Osteocyte (in vitro differentiated cells): ENCODE measurements at regions not wholly inside any gene's neighbourhood (a gene's known extent, or its start where the extent isn't known, plus 50 kb on each side); places are given as distances from the start of the nearest gene placed in this dataset.

Experiments used
- DNase-seq: peaks from one replicate; pipeline ENCODE4 v3.0.0; 2021; ENCODE audit warnings: mixed read lengths; ENCODE audit not compliant: unreplicated experiment; ENCODE audit errors: extremely low spot score
- H3K27ac Mint-ChIP-seq: one replicate; pipeline ENCODE4 v1.8.0; 2021; ENCODE audit warnings: mild to moderate bottlenecking, mixed read lengths; ENCODE audit not compliant: unreplicated experiment
- H3K27me3 Mint-ChIP-seq: one replicate; pipeline ENCODE4 v1.8.0; 2021; ENCODE audit warnings: mixed read lengths; ENCODE audit not compliant: unreplicated experiment
- H3K36me3 Mint-ChIP-seq: one replicate; pipeline ENCODE4 v1.8.0; 2021; ENCODE audit warnings: mixed read lengths; ENCODE audit not compliant: unreplicated experiment
- H3K4me1 Mint-ChIP-seq: one replicate; pipeline ENCODE4 v1.8.0; 2021; ENCODE audit warnings: mixed read lengths; ENCODE audit not compliant: unreplicated experiment
- H3K4me3 Mint-ChIP-seq: one replicate; pipeline ENCODE4 v1.8.0; 2021; ENCODE audit warnings: mild to moderate bottlenecking, moderate library complexity, mixed read lengths; ENCODE audit not compliant: unreplicated experiment
- H3K9me3 Mint-ChIP-seq: one replicate; pipeline ENCODE4 v1.8.0; 2021; ENCODE audit warnings: mixed read lengths; ENCODE audit not compliant: unreplicated experiment
- CTCF ChIP-seq: fragments of 200-600 bp; sonication (generic); IDR thresholded peaks from 2 replicates; pipeline ENCODE4 v1.5.0; 2021; ENCODE audit warnings: antibody characterized with exemption, mild to moderate bottlenecking, moderate library complexity

GRCh38 chr6:77178821-77179220 is 284.5 kb downstream of the HTR1B start:
- Mint-ChIP-seq H3K27ac (peak overlapping the region; percentile 50), H3K9me3 (peaks cover 15% of the 10 kb centered on the region), H3K36me3 (peaks cover 1% of the 10 kb centered on the region), H3K27me3 (no peaks in the 10 kb centered on the region), H3K4me3 (no peak overlapping the region), H3K4me1 (peaks cover 33% of the 10 kb centered on the region)
- no peak for TF ChIP-seq CTCF
- no peak for DNase-seq

GRCh38 chr6:77177470-77177869 is 285.8 kb downstream of the HTR1B start:
- Mint-ChIP-seq H3K27me3 (no peaks in the 10 kb centered on the region), H3K4me3 (no peak overlapping the region), H3K4me1 (peaks cover 28% of the 10 kb centered on the region), H3K36me3 (peaks cover 5% of the 10 kb centered on the region), H3K9me3 (peaks cover 16% of the 10 kb centered on the region), H3K27ac (no peak overlapping the region)
- no peak for DNase-seq
- TF ChIP-seq CTCF = no peak

- Mint-ChIP-seq H3K27me3 (peaks cover 6% of the 10 kb centered on the region), H3K27ac (no peak overlapping the region), H3K4me3 (no peak overlapping the region), H3K36me3 (peaks cover 5% of the 10 kb centered on the region), H3K9me3 (peaks cover 23% of the 10 kb centered on the region), H3K4me1 (peaks cover 4% of the 10 kb centered on the region)
- no peak for DNase-seq
- peak; percentile 18 for TF ChIP-seq CTCF
These were observed 289.7 kb downstream of the HTR1B start for GRCh38 chr6:77173472-77174074.

- Mint-ChIP-seq H3K4me3 (no peak overlapping the region), H3K27me3 (peaks cover 8% of the 10 kb centered on the region), H3K27ac (no peak overlapping the region), H3K36me3 (peaks cover 7% of the 10 kb centered on the region), H3K4me1 (no peaks in the 10 kb centered on the region), H3K9me3 (peaks cover 23% of the 10 kb centered on the region)
- no peak for DNase-seq
- no peak for TF ChIP-seq CTCF
These were observed 290.7 kb downstream of the HTR1B start for GRCh38 chr6:77172578-77172977.

- DNase-seq = no peak
- no peak overlapping the region for H3K27ac Mint-ChIP-seq
- peaks cover 2% of the 10 kb centered on the region for H3K36me3 Mint-ChIP-seq
- H3K4me3 Mint-ChIP-seq = no peak overlapping the region
- TF ChIP-seq CTCF = no peak
- peaks cover 18% of the 10 kb centered on the region for H3K9me3 Mint-ChIP-seq
- H3K27me3 Mint-ChIP-seq = peaks cover 28% of the 10 kb centered on the region
- no peaks in the 10 kb centered on the region for H3K4me1 Mint-ChIP-seq
These were observed 303.6 kb downstream of the HTR1B start for GRCh38 chr6:77159730-77160129.
